ENCODE measurements at regions not wholly inside any gene's neighbourhood (a gene's known extent, or its start where the extent isn't known, plus 50 kb on each side); places are given as distances from the start of the nearest gene placed in this dataset.

GRCh38 chr18:40810372-40810771 lies 1144.7 kb upstream of the PIK3C3 start:
- DNase-seq (ENCODE audit: low read depth in 3 of 3): no peak

GRCh38 chr18:40789286-40789685 lies 1165.7 kb upstream of the PIK3C3 start:
- no peak for DNase-seq (ENCODE audit: low read depth in 3 of 3)

GRCh38 chr18:40782453-40783130 lies 1172.4 kb upstream of the PIK3C3 start:
- no peak for DNase-seq (ENCODE audit: low read depth in 3 of 3)

GRCh38 chr18:40769786-40770185 lies 1185.2 kb upstream of the PIK3C3 start:
- no peak for DNase-seq (ENCODE audit: low read depth in 3 of 3)

GRCh38 chr18:40760251-40760650 lies 1194.8 kb upstream of the PIK3C3 start:
- no peak for DNase-seq (ENCODE audit: low read depth in 3 of 3)

GRCh38 chr18:40754477-40754876 lies 1200.6 kb upstream of the PIK3C3 start:
- no peak for DNase-seq (ENCODE audit: low read depth in 3 of 3)

- DNase-seq (ENCODE audit: low read depth in 3 of 3): no peak
These were observed 1202.7 kb upstream of the PIK3C3 start for GRCh38 chr18:40752316-40752715.

- no peak for DNase-seq (ENCODE audit: low read depth in 3 of 3)
These were observed 1203.8 kb upstream of the PIK3C3 start for GRCh38 chr18:40751186-40751585.

GRCh38 chr18:40739029-40739428 lies 1216.0 kb upstream of the PIK3C3 start:
- no peak for DNase-seq (ENCODE audit: low read depth in 3 of 3)

- DNase-seq (ENCODE audit: low read depth in 3 of 3): no peak
These were observed 1216.6 kb upstream of the PIK3C3 start for GRCh38 chr18:40738321-40738880.

- DNase-seq (ENCODE audit: low read depth in 3 of 3): no peak
These were observed 1246.3 kb upstream of the PIK3C3 start for GRCh38 chr18:40708726-40709125.

- DNase-seq (ENCODE audit: low read depth in 3 of 3): no peak
These were observed 1247.2 kb upstream of the PIK3C3 start for GRCh38 chr18:40707797-40708196.

- no peak for DNase-seq (ENCODE audit: low read depth in 3 of 3)
These were observed 1256.9 kb upstream of the PIK3C3 start for GRCh38 chr18:40698129-40698528.

GRCh38 chr18:40695526-40695925 lies 1259.5 kb upstream of the PIK3C3 start:
- DNase-seq (ENCODE audit: low read depth in 3 of 3): no peak

GRCh38 chr18:40692871-40693270 lies 1262.2 kb upstream of the PIK3C3 start:
- DNase-seq (ENCODE audit: low read depth in 3 of 3): no peak

GRCh38 chr18:40690062-40690461 lies 1265.0 kb upstream of the PIK3C3 start:
- no peak for DNase-seq (ENCODE audit: low read depth in 3 of 3)

- DNase-seq (ENCODE audit: low read depth in 3 of 3): no peak
These were observed 1267.6 kb upstream of the PIK3C3 start for GRCh38 chr18:40687399-40687798.

- DNase-seq (ENCODE audit: low read depth in 3 of 3): no peak
These were observed 1268.2 kb upstream of the PIK3C3 start for GRCh38 chr18:40686836-40687235.

GRCh38 chr18:40685219-40685618 lies 1269.8 kb upstream of the PIK3C3 start:
- no peak for DNase-seq (ENCODE audit: low read depth in 3 of 3)

- DNase-seq (ENCODE audit: low read depth in 3 of 3): no peak
These were observed 1276.7 kb upstream of the PIK3C3 start for GRCh38 chr18:40678318-40678717.

- no peak for DNase-seq (ENCODE audit: low read depth in 3 of 3)
These were observed 1278.4 kb upstream of the PIK3C3 start for GRCh38 chr18:40676668-40677067.

- DNase-seq (ENCODE audit: low read depth in 3 of 3): no peak
These were observed 1281.9 kb upstream of the PIK3C3 start for GRCh38 chr18:40673150-40673549.

GRCh38 chr18:40672590-40672989 lies 1282.4 kb upstream of the PIK3C3 start:
- DNase-seq (ENCODE audit: low read depth in 3 of 3): no peak

Measured in stimulated activated CD4-positive, alpha-beta T cell treated with anti-CD3 and anti-CD28 coated beads, TNF-alpha, amount 100 ng/mL, for 48 hours (primary cell).